K562 (cell line): ENCODE measurements at regions not wholly inside any gene's neighbourhood (a gene's known extent, or its start where the extent isn't known, plus 50 kb on each side); places are given as distances from the start of the nearest gene placed in this dataset.

ENCODE experiments used
- ATAC-seq: fragments of 200-7000 bp; cut with Tn5 transposase; 3 replicates; pipeline ENCODE4 v1.9.1; 2020; ENCODE audit warnings: moderate library complexity
- BruUV-seq: library from RNA; stranded (reverse); fragments of 400-500 nt; replicated peaks from 2 replicates; lab custom pipeline; 2021; lab: Mats Ljungman, UMichigan
- CTCF ChIA-PET: fragments of 300-600 bp; formaldehyde crosslinking; extraction: SDS; loops from one replicate; lab custom pipeline; 2021; ENCODE audit warnings: low intra/inter-chr PET ratio; lab: Yijun Ruan, JAX
- POLR2A ChIA-PET: fragments of 300-600, 350-650 bp; sonication (Branson Sonifier 250); formaldehyde crosslinking; extraction: SDS; loops from one replicate; lab custom pipeline; 2021; ENCODE audit warnings: antibody characterized with exemption, inconsistent platforms; lab: Yijun Ruan, JAX
- DNase-seq, 4 experiments: peaks; one replicate each; pipeline versions ENCODE4 v3.0.0 to v3.0.0-alpha.2; 2011 to 2018; ENCODE audit warnings: low spot score in 3 of 4, mixed read lengths in 3 of 4; ENCODE audit errors: extremely low read depth in 1 of 4
- FAIRE-seq: peaks from 2 replicates; lab custom pipeline; 2011; peaks lifted over from hg19 to GRCh38; lab: Jason Lieb, UNC
- H2AFZ ChIP-seq: 2 replicates; pipeline ENCODE4 v1.6.0; 2011; ENCODE audit warnings: low read depth, low read length, control low read depth, inconsistent platforms
- H3K27ac ChIP-seq: fragments of 200-600 bp; 3 replicates; pipeline ENCODE4 v1.8.0; 2011; ENCODE audit warnings: low read depth, mild to moderate bottlenecking, control low read depth, inconsistent platforms, low read length, moderate library complexity, mixed read lengths; ENCODE audit errors: extremely low read depth
- H3K27me3 ChIP-seq, 2 experiments: fragments of 300-600 bp in 1 of 2; 2 replicates in 1 of 2; 3 replicates in 1 of 2; pipeline versions ENCODE4 v1.6.0 to v1.8.0; 2011; ENCODE audit warnings: inconsistent platforms in 2 of 2, low read length in 2 of 2, mild to moderate bottlenecking in 1 of 2, mixed read lengths in 1 of 2, moderate library complexity in 1 of 2; ENCODE audit not compliant: control insufficient read depth in 2 of 2, insufficient read depth in 2 of 2
- H3K36me3 ChIP-seq: fragments of 300-600 bp; 3 replicates; pipeline ENCODE4 v1.8.0; 2011; ENCODE audit warnings: mild to moderate bottlenecking, low read length, inconsistent platforms; ENCODE audit not compliant: control insufficient read depth, insufficient read depth
- H3K4me1 ChIP-seq, 2 experiments: fragments of 200-600 bp in 1 of 2; replicated peaks in 1 of 2; 2 replicates in 1 of 2; 3 replicates in 1 of 2; pipeline versions ENCODE4 v1.5.1 to v1.8.0; 2011; ENCODE audit warnings: inconsistent platforms in 2 of 2, low read length in 2 of 2, mild to moderate bottlenecking in 1 of 2, mixed read lengths in 1 of 2, moderate library complexity in 1 of 2; ENCODE audit not compliant: control insufficient read depth in 2 of 2, insufficient read depth in 2 of 2
- H3K4me2 ChIP-seq: 2 replicates; pipeline ENCODE4 v1.6.1; 2011; ENCODE audit warnings: low read length, control low read depth, inconsistent platforms, mixed read lengths; ENCODE audit not compliant: insufficient read depth
- H3K4me3 ChIP-seq: fragments of 200-600 bp; sonication (generic), shearing (Covaris generic); 2 replicates; pipeline ENCODE4 v1.5.1; 2016; ENCODE audit warnings: control low read depth, inconsistent platforms
- H3K79me2 ChIP-seq: fragments of 200-600 bp; 3 replicates; pipeline ENCODE4 v1.8.0; 2011; ENCODE audit warnings: low read length, inconsistent platforms; ENCODE audit not compliant: control insufficient read depth, insufficient read depth
- H3K9ac ChIP-seq, 2 experiments: 2 replicates each; pipeline versions ENCODE4 v1.6.0 to v1.6.1; 2011; ENCODE audit warnings: low read depth in 2 of 2, low read length in 2 of 2, control low read depth in 1 of 2, inconsistent platforms in 1 of 2, mild to moderate bottlenecking in 1 of 2, mixed read lengths in 1 of 2; ENCODE audit not compliant: insufficient read depth in 1 of 2
- H3K9me1 ChIP-seq: one replicate; pipeline ENCODE4 v1.6.0; 2011; ENCODE audit warnings: inconsistent platforms, mild to moderate bottlenecking, low read length, moderate library complexity; ENCODE audit not compliant: control insufficient read depth, insufficient read depth
- H3K9me3 ChIP-seq: replicated peaks from 2 replicates; pipeline ENCODE4 v1.5.1; 2011; ENCODE audit warnings: low read depth, low read length, inconsistent platforms; ENCODE audit not compliant: control insufficient read depth, insufficient read depth
- H4K20me1 ChIP-seq: replicated peaks from 2 replicates; pipeline ENCODE4 v1.6.1; 2011; ENCODE audit warnings: low read length, inconsistent platforms, mixed read lengths; ENCODE audit not compliant: control insufficient read depth, insufficient read depth
- CREM ChIP-seq: IDR thresholded peaks from 2 replicates; pipeline ENCODE4 v1.6.1; 2014; ENCODE audit warnings: antibody characterized with exemption, low read depth
- DACH1 ChIP-seq: fragments of 450-650 bp; IDR thresholded peaks from 2 replicates; pipeline ENCODE4 v1.6.1; 2018; ENCODE audit not compliant: partially characterized antibody
- GMEB1 ChIP-seq: fragments of 250-450 bp; sonication (Bioruptor Pico); IDR thresholded peaks from 2 replicates; pipeline ENCODE4 v1.4.0; 2020; ENCODE audit warnings: mild to moderate bottlenecking
- PKNOX1 ChIP-seq: fragments of 450-650 bp; IDR thresholded peaks from 2 replicates; pipeline ENCODE4 v1.6.1; 2016
- TAF1 ChIP-seq: IDR thresholded peaks from 2 replicates; pipeline ENCODE4 v1.6.1; 2011; ENCODE audit warnings: mild to moderate bottlenecking, low read length, moderate library complexity; ENCODE audit not compliant: insufficient read depth, control insufficient read depth, severe bottlenecking; ENCODE audit errors: extremely low read depth
- ZNF444 ChIP-seq: fragments of 250-450 bp; sonication (Bioruptor Pico); IDR thresholded peaks from 2 replicates; pipeline ENCODE4 v1.4.0; 2020; ENCODE audit warnings: mild to moderate bottlenecking, moderate library complexity
- ZNF583 ChIP-seq: fragments of 250-450 bp; sonication (Bioruptor Pico); IDR thresholded peaks from 2 replicates; pipeline ENCODE4 v1.4.0; 2020
- WGBS: fragments of 100-300 bp; shearing (Covaris generic); methylation state at CpG from one replicate; pipeline ENCODE4 v1.1.6; 2016; ENCODE audit warnings: low coverage, mixed read lengths; ENCODE audit not compliant: insufficient coverage; ENCODE audit errors: missing lambda C conversion rate; 5-methylcytosine and 5-hydroxymethylcytosine counted together
- in situ Hi-C: fragments of 300-500 bp; cut with MboI; formaldehyde crosslinking; loops from 4 replicates; pipeline ENCODE4 v1.15.0; 2018; ENCODE audit warnings: inconsistent platforms, mixed read lengths
- intact Hi-C: fragments of 100-400 bp; cut with micrococcal nuclease; formaldehyde crosslinking; loops from 2 replicates; pipeline ENCODE4 v1.14.2; 2022

- H3K9ac ChIP-seq, result no peak overlapping the region
- in situ Hi-C loops (no loop called here), intact Hi-C loops (no loop called here)
- no peaks in the 10 kb centered on the region for H3K36me3 ChIP-seq
- H3K9me3 ChIP-seq, result no peaks in the 10 kb centered on the region
- no TSS peak for BruUV-seq
- no peak for DNase-seq
- no peaks in the 10 kb centered on the region for H3K27me3 ChIP-seq
- H4K20me1 ChIP-seq, result no peaks in the 10 kb centered on the region
- 0% methylated on average over 1 of the region's 1 CpG for WGBS
- no peak overlapping the region for H3K27ac ChIP-seq
- H2AFZ ChIP-seq, result no peak overlapping the region
- H3K4me3 ChIP-seq, result no peak overlapping the region
- H3K4me2 ChIP-seq, result no peak overlapping the region
- no peaks in the 10 kb centered on the region for H3K79me2 ChIP-seq
- ChIA-PET POLR2A (no interaction called here), CTCF (no interaction called here)
- no peak for FAIRE-seq
- TF ChIP-seq TAF1, result no peak
- no peak for TF ChIP-seq ZNF583
- no peak for TF ChIP-seq PKNOX1
- no peak for TF ChIP-seq GMEB1 (CRISPR knock-in tag)
- TF ChIP-seq DACH1, result no peak
- TF ChIP-seq ZNF444 (CRISPR knock-in tag), result no peak
- no peak for TF ChIP-seq CREM
- ATAC-seq, result no peak
- H3K4me1 ChIP-seq, result no peaks in the 10 kb centered on the region; a peak in 1 of 5 replicates
- H3K9me1 ChIP-seq, result no peaks in the 10 kb centered on the region
Measured at GRCh38 chr3:182243625-182244024, 531.9 kb downstream of the SOX2 start.
